ENCODE measurements at regions not wholly inside any gene's neighbourhood (a gene's known extent, or its start where the extent isn't known, plus 50 kb on each side); places are given as distances from the start of the nearest gene placed in this dataset.

DNA sequence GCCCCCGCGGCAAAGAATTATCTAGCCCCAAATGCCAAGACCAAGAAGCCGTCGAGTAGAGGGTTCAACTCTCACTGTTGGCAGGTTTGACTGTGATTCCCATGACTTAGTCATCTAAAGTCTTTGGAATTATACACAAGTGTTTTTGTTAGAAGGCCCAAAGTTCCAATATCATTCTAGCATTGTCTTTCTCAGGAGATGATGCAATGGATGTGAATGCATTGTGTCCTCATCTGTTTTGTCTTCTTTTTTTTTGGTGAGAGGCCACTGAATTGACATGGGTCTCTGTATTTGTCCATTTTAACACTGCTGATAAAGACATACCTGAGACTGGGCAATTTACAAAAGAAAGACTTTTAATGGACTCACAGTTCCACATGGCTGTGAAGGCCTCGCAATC is 290.5 kb upstream of the ZFP64 start:
- Histone ChIP-seq H3K9me3 (ENCODE audit: low read length) (no peaks in the 10 kb centered on the region), H2AFZ (ENCODE audit: low read depth, low read length) (no peak overlapping the region), H3K4me1 (ENCODE audit: insufficient read depth, low read length) (peaks cover 5% of the 10 kb centered on the region), H3K36me3 (ENCODE audit: insufficient read depth, low read length) (no peaks in the 10 kb centered on the region), H3K27me3 (ENCODE audit: insufficient read depth, low read length) (no peaks in the 10 kb centered on the region), H3K4me3 (ENCODE audit: low read length) (no peak overlapping the region)

DNA sequence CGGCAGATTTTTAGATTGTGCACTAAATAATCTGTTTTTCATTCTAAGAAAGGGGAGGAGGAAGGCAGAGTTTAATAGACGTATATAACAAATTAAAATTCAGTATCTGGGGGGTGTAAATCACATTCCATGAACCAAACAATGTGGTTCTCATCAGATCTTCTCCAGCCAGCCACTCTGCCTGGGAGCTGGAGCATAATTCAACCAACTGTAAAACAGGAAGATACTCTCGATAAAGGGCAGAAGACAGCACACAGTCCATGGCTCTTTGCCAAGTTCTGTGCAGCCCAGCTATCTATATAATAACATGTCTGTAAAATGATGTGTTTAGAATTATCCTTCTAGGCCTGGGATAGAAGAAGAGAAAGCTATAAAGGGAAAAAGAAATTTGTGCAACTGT is 289.9 kb upstream of the ZFP64 start:
- Histone ChIP-seq H3K36me3 (ENCODE audit: insufficient read depth, low read length) (no peaks in the 10 kb centered on the region), H3K4me1 (ENCODE audit: insufficient read depth, low read length) (peaks cover 5% of the 10 kb centered on the region), H3K27me3 (ENCODE audit: insufficient read depth, low read length) (no peaks in the 10 kb centered on the region), H3K9me3 (ENCODE audit: low read length) (no peaks in the 10 kb centered on the region), H2AFZ (ENCODE audit: low read depth, low read length) (no peak overlapping the region), H3K4me3 (ENCODE audit: low read length) (no peak overlapping the region)

DNA sequence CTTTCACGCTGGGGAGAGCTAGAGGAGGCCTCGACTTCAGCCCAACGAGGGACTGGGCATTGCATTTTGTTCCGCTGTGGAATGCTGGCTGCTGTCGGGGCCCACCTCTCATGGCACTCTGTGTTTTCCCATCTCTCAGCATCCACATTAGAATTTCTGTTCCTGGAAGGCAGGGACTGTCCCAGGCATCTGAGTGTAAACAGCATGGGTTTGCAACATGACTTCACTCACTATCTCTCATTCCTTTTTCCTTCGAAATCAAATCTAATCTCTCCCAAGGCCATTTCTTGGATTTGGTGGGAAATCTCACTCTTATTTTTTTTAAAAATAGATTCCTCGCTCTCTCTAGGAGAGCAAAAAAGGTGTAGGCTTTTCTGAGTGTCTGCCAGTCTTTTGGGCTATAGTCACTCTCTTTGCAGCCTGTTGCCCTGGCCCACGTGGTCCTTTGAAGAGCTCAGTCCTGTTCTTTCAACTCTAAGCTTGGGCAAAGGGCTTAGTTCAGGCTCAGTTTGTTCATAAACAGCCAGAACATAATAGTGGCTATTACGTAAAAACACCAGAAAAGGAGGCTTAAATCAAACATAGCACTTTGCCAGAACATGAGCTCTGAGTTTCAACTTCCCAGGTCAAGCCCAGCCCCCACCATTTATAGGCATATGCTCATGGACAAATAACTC is 284.6 kb upstream of the ZFP64 start:
- no peaks in the 10 kb centered on the region for H3K27me3 ChIP-seq (ENCODE audit: insufficient read depth, low read length)
- H3K4me1 ChIP-seq (ENCODE audit: insufficient read depth, low read length), result no peaks in the 10 kb centered on the region
- no peaks in the 10 kb centered on the region for H3K36me3 ChIP-seq (ENCODE audit: insufficient read depth, low read length)
- H3K4me3 ChIP-seq (ENCODE audit: low read length), result no peak overlapping the region
- H2AFZ ChIP-seq (ENCODE audit: low read depth, low read length), result no peak overlapping the region
- H3K9me3 ChIP-seq (ENCODE audit: low read length), result no peaks in the 10 kb centered on the region

DNA sequence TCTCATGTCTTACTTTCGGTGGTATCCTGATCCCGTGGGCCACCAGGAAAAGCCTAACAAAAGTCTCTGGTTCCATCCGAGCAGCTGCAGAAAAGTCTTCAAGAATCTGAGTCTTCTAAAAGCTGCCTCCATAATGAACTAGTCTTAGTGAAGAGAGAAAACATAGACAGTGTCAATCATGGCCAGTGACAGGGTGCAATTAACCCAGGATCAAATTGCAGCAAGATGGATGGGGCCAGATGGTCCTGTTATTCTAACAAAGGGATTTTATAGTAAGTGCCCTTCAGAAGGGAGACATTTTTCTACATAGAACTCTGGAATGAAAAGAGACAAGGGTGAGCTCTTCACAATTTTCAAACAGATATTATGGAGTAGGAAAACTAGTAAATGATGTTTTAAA is 281.6 kb upstream of the ZFP64 start:
- Histone ChIP-seq H3K36me3 (ENCODE audit: insufficient read depth, low read length) (no peaks in the 10 kb centered on the region), H3K4me1 (ENCODE audit: insufficient read depth, low read length) (no peaks in the 10 kb centered on the region), H3K27me3 (ENCODE audit: insufficient read depth, low read length) (no peaks in the 10 kb centered on the region), H3K4me3 (ENCODE audit: low read length) (no peak overlapping the region), H2AFZ (ENCODE audit: low read depth, low read length) (no peak overlapping the region), H3K9me3 (ENCODE audit: low read length) (no peaks in the 10 kb centered on the region)

DNA sequence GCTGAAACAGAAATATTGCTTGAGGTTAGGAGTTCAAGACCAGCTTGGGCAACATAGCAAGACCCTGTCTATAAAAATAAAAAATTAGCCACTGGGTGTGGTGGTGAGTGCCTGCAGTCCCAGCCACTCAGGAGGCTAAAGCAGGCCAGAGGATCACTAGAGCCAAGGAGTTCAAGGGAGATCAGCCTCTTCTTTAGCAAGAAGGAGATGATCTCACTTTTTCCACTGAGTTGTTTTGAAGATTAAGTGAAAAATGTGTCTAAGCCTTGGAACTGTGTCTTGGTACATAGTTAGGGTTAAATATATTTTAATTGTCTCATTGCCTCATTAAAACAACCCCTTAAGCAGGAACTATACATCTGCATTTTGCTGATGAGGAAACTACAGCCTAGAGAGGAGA is 279.0 kb upstream of the ZFP64 start:
- H3K36me3 ChIP-seq (ENCODE audit: insufficient read depth, low read length), result no peaks in the 10 kb centered on the region
- no peaks in the 10 kb centered on the region for H3K9me3 ChIP-seq (ENCODE audit: low read length)
- no peaks in the 10 kb centered on the region for H3K27me3 ChIP-seq (ENCODE audit: insufficient read depth, low read length)
- no peak overlapping the region for H3K4me3 ChIP-seq (ENCODE audit: low read length)
- no peaks in the 10 kb centered on the region for H3K4me1 ChIP-seq (ENCODE audit: insufficient read depth, low read length)
- no peak overlapping the region for H2AFZ ChIP-seq (ENCODE audit: low read depth, low read length)

DNA sequence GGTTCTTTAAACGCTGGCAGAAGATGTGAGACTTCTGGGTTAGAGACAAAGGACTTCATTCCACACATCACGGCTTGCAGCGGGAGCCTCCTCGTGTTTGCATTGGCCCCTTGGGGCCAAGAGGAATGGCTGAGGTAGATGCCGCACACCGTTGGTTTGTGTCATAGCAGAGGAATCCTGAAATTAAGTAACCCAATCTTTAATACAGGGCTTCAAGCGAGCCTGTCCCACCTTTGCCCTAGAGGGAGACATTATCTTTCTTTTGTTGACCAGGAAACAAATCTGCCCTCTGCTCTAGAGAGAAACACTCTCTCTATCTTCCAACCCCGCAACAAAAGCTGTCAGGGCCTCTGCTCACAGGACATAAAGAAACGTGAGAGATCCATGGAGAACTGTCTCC is 277.5 kb upstream of the ZFP64 start:
- Histone ChIP-seq H3K36me3 (ENCODE audit: insufficient read depth, low read length) (no peaks in the 10 kb centered on the region), H3K4me1 (ENCODE audit: insufficient read depth, low read length) (no peaks in the 10 kb centered on the region), H3K4me3 (ENCODE audit: low read length) (no peak overlapping the region), H3K9me3 (ENCODE audit: low read length) (peaks cover 2% of the 10 kb centered on the region), H2AFZ (ENCODE audit: low read depth, low read length) (no peak overlapping the region), H3K27me3 (ENCODE audit: insufficient read depth, low read length) (no peaks in the 10 kb centered on the region)

DNA sequence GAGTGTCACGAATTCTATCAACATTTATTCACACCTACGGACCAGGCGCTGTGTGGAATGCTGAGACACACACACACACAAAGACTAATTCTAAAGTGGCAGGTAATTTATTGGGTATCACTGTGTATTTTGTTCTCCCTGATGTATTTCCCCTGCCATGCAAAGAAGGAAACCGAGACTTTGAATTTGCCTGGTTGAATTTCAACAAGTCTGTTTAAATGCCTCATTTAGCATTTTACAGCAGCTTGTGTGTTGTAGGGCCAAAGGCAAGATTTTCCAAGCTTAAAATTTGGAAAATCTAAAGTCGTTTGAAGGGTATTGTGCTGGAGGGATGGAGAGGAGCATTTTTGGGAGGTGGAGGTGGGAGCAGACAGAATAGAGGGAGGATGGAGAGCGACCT is 274.4 kb upstream of the ZFP64 start:
- Histone ChIP-seq H3K4me1 (ENCODE audit: insufficient read depth, low read length) (no peaks in the 10 kb centered on the region), H2AFZ (ENCODE audit: low read depth, low read length) (no peak overlapping the region), H3K27me3 (ENCODE audit: insufficient read depth, low read length) (no peaks in the 10 kb centered on the region), H3K4me3 (ENCODE audit: low read length) (no peak overlapping the region), H3K36me3 (ENCODE audit: insufficient read depth, low read length) (no peaks in the 10 kb centered on the region), H3K9me3 (ENCODE audit: low read length) (peaks cover 2% of the 10 kb centered on the region)

DNA sequence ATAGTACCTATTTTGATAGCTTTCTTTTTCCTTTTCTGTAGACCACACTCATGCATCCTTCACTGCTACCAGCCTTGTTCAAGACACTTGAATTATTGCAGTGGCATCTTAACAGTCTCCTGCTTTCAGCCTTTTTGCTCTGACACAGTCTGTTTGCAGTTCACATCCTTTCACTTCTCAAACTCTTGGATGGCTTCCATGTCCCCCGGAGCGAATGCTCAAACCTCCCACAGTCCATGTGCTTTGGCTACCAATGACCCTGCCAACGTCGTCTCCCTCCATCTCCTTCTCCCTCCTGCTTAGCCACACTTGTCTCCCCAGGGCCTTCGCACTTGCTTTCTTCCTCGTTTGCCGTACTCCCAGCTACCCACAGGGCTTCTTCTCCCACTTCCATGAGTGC is 270.0 kb upstream of the ZFP64 start:
- no peaks in the 10 kb centered on the region for H3K27me3 ChIP-seq (ENCODE audit: insufficient read depth, low read length)
- H3K4me3 ChIP-seq (ENCODE audit: low read length), result no peak overlapping the region
- no peak overlapping the region for H2AFZ ChIP-seq (ENCODE audit: low read depth, low read length)
- H3K4me1 ChIP-seq (ENCODE audit: insufficient read depth, low read length), result no peaks in the 10 kb centered on the region
- H3K9me3 ChIP-seq (ENCODE audit: low read length), result peaks cover 2% of the 10 kb centered on the region
- no peaks in the 10 kb centered on the region for H3K36me3 ChIP-seq (ENCODE audit: insufficient read depth, low read length)

DNA sequence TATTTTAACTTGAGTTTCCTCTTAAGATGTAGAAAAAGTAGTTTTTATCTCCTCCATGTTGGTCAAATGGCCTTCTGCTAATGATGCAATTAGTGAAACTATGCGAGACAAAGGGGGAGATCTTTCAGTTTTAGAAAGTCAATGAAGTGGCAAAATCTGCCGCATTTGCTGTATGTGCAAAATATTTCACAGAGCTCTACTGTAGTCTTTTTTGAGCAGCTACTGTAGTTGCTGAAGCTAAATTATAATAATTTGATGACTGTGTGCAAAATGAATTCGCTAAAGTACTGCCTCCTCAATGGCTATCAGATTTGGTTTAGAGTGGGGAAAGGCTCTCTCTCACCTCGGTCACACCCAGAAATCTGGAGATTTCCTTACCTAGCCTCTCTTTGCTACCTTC is 267.6 kb upstream of the ZFP64 start:
- H3K36me3 ChIP-seq (ENCODE audit: insufficient read depth, low read length), result no peaks in the 10 kb centered on the region
- H2AFZ ChIP-seq (ENCODE audit: low read depth, low read length), result no peak overlapping the region
- H3K4me3 ChIP-seq (ENCODE audit: low read length), result no peak overlapping the region
- H3K27me3 ChIP-seq (ENCODE audit: insufficient read depth, low read length), result no peaks in the 10 kb centered on the region
- peaks cover 4% of the 10 kb centered on the region for H3K4me1 ChIP-seq (ENCODE audit: insufficient read depth, low read length)
- H3K9me3 ChIP-seq (ENCODE audit: low read length), result no peaks in the 10 kb centered on the region

DNA sequence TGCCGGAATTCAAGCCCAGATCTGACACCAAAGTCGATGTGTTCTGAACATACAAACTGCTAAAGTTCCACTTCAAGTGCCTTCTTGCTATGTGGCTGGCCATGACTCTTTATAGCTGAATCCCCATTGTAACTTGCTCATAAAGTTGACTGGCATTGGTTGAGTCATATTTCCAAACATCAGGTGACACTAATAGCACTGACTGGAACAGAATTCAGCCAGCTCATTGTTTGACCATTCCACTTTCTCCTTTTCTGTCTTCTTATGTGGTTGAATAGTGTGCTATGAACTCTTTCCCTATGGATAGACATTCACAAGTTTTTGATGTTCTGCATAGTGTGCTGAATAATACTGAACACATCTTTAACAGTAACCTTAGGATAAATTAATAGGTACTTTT is 266.2 kb upstream of the ZFP64 start:
- Histone ChIP-seq H3K36me3 (ENCODE audit: insufficient read depth, low read length) (no peaks in the 10 kb centered on the region), H3K27me3 (ENCODE audit: insufficient read depth, low read length) (no peaks in the 10 kb centered on the region), H2AFZ (ENCODE audit: low read depth, low read length) (no peak overlapping the region), H3K4me3 (ENCODE audit: low read length) (no peak overlapping the region), H3K9me3 (ENCODE audit: low read length) (no peaks in the 10 kb centered on the region), H3K4me1 (ENCODE audit: insufficient read depth, low read length) (peaks cover 4% of the 10 kb centered on the region)

DNA sequence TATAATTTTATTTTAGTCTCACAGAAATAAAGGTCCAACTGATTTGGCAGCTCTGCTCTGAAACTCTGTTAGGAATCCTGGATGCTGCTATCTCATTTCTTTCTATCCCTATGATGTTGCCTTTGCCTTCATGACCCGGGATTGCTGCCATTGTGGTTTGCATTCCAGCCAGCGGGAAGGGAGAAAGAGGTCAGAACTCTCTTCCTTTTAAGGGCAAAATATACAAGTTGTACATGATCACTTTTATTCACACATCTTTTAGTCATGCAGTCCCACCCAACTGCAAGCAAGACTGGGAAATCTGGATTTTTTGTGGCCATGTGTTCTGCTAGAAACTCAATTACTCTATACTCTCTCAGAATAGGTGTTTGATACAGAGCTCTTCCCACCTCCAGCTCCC is 263.1 kb upstream of the ZFP64 start:
- H2AFZ ChIP-seq (ENCODE audit: low read depth, low read length), result no peak overlapping the region
- H3K9me3 ChIP-seq (ENCODE audit: low read length), result no peaks in the 10 kb centered on the region
- no peaks in the 10 kb centered on the region for H3K27me3 ChIP-seq (ENCODE audit: insufficient read depth, low read length)
- H3K36me3 ChIP-seq (ENCODE audit: insufficient read depth, low read length), result no peaks in the 10 kb centered on the region
- H3K4me3 ChIP-seq (ENCODE audit: low read length), result no peak overlapping the region
- H3K4me1 ChIP-seq (ENCODE audit: insufficient read depth, low read length), result peaks cover 4% of the 10 kb centered on the region

DNA sequence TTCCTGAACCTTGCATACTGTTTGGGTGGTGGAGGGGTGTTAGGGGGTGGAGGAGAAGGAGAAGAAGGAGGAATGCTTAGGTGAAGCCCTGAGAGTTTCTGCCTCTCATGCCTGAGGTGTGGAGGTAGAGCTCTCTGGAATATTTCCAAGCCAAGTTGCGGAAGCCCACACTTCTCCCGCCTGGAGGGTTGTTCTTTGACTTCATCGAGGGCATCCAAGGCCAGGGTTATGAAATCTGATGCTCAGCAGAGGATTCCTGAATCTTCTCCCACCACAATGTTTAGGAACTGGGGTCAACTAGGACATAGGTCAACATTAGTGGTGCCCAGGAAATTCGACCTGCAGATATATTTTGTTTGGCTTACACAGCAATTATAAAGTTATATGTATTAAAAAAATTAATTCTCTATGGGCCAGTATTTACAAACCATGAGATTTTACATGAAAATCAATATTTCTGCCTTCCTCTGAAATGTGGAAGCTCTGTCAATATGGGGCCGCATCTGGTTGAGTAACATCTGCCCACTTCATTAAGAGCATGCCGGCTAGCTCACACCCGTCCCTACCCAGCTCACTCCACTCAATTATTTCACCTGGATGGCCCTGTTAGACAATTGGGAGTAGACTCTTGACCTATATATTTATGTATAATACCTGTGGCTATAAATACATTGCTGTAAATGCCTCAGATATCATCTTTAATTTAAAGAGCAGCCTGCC is 257.1 kb upstream of the ZFP64 start:
- H2AFZ ChIP-seq (ENCODE audit: low read depth, low read length), result no peak overlapping the region
- no peaks in the 10 kb centered on the region for H3K36me3 ChIP-seq (ENCODE audit: insufficient read depth, low read length)
- no peaks in the 10 kb centered on the region for H3K27me3 ChIP-seq (ENCODE audit: insufficient read depth, low read length)
- H3K4me1 ChIP-seq (ENCODE audit: insufficient read depth, low read length), result no peaks in the 10 kb centered on the region
- H3K4me3 ChIP-seq (ENCODE audit: low read length), result no peak overlapping the region
- H3K9me3 ChIP-seq (ENCODE audit: low read length), result no peaks in the 10 kb centered on the region

DNA sequence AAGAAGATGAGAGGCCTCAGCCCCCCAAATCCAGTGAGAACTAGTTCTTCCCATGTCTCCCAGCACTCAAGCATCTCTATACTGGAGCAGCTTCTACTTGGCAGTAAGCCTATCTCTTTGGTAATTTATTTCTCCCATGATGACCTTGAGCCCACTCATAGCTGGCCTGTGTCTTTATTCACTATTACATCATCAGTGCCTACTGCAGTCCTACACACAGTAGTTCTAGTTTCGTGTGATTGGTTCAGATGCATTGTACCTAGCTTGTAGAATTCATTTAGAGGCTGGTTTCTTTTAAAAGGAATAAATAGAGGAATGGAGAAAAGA is 255.6 kb upstream of the ZFP64 start:
- Histone ChIP-seq H3K9me3 (ENCODE audit: low read length) (no peaks in the 10 kb centered on the region), H3K27me3 (ENCODE audit: insufficient read depth, low read length) (no peaks in the 10 kb centered on the region), H2AFZ (ENCODE audit: low read depth, low read length) (no peak overlapping the region), H3K4me3 (ENCODE audit: low read length) (no peak overlapping the region), H3K36me3 (ENCODE audit: insufficient read depth, low read length) (no peaks in the 10 kb centered on the region), H3K4me1 (ENCODE audit: insufficient read depth, low read length) (no peaks in the 10 kb centered on the region)
